ENCODE measurements at regions not wholly inside any gene's neighbourhood (a gene's known extent, or its start where the extent isn't known, plus 50 kb on each side); places are given as distances from the start of the nearest gene placed in this dataset.

DNA sequence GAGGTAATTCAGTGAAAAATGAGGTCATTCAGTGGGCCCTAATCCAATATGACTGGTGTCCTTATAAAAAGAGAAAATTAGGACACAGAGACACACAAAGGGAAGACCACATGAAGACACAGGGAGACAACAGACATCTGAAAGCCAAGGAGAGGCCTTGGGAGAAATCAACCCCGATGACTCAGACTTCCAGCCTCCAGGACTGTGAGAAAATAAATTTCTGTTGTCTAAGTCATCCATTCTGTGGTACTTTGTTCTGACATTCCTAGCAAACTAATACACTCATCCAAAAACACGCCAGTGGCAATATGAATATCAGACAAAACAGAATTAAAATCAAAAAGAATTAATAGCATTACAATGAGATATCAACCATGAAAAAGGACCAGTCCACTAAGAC is 303.7 kb downstream of the SS18 start:
- no peaks in the 10 kb centered on the region for H3K27me3 ChIP-seq (ENCODE audit: insufficient read depth, low read length, poor library complexity, severe bottlenecking)
- H3K79me2 ChIP-seq (ENCODE audit: insufficient read depth, low read length) = no peaks in the 10 kb centered on the region
- no peak for TF ChIP-seq CTCF (conservative IDR thresholded peaks at IDR 0.05; ENCODE audit: low read length)
- no peak for TF ChIP-seq EZH2phosphoT487 (IDR thresholded peaks at IDR 0.05; ENCODE audit: borderline replicate concordance)
- no peaks in the 10 kb centered on the region for H3K9me3 ChIP-seq (ENCODE audit: insufficient read depth, low read depth, low read length)
- H4K20me1 ChIP-seq (ENCODE audit: insufficient read depth, low read length, poor library complexity, severe bottlenecking) = no peaks in the 10 kb centered on the region
- no peaks in the 10 kb centered on the region for H3K9me2 ChIP-seq (replicated peaks; ENCODE audit: low read depth, low read length)
- no peak overlapping the region for H3K4me3 ChIP-seq (ENCODE audit: low read length, poor library complexity, severe bottlenecking)
- no peak overlapping the region for H3K9ac ChIP-seq (ENCODE audit: low read depth, low read length, poor library complexity, severe bottlenecking)
- no peaks in the 10 kb centered on the region for H3F3A ChIP-seq (ENCODE audit: low read depth)
- no peak overlapping the region for H2AFZ ChIP-seq (ENCODE audit: low read length)
- H3K4me1 ChIP-seq (ENCODE audit: insufficient read depth, low read length, poor library complexity, severe bottlenecking) = no peaks in the 10 kb centered on the region
- no peak overlapping the region for H3K4me2 ChIP-seq (ENCODE audit: low read depth, low read length, poor library complexity, severe bottlenecking)
- H3K36me3 ChIP-seq (ENCODE audit: insufficient read depth, low read length) = no peaks in the 10 kb centered on the region

- no peak overlapping the region for H2AFZ ChIP-seq (ENCODE audit: low read length)
- H3K4me2 ChIP-seq (ENCODE audit: low read depth, low read length, poor library complexity, severe bottlenecking) = no peak overlapping the region
- H3K36me3 ChIP-seq (ENCODE audit: insufficient read depth, low read length) = no peaks in the 10 kb centered on the region
Measured at GRCh38 chr18:25780105-25780504, 310.3 kb downstream of the SS18 start.

DNA sequence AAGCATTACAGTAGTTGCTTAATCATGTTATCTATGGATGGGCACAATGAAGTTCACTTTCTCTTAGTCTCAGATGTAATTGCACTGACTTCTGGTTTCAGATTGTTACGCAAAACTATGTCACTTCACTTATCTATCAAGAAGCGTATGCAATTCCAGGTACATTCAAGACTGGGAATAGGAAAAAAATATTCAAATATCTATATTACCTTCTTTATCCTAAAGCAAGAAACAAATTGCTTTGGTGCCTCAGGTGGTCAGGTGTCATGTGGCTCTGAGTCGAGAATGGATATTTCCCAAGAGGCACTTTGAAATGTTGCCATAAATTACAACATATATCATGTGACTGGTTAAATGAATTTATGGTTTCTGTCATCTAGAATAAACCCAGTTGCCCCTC is 318.6 kb downstream of the SS18 start:
- H2AFZ ChIP-seq (ENCODE audit: low read length) = no peak overlapping the region
- no peaks in the 10 kb centered on the region for H3K9me3 ChIP-seq (ENCODE audit: insufficient read depth, low read depth, low read length)
- H3K9ac ChIP-seq (ENCODE audit: low read depth, low read length, poor library complexity, severe bottlenecking) = no peak overlapping the region
- H3K4me1 ChIP-seq (ENCODE audit: insufficient read depth, low read length, poor library complexity, severe bottlenecking) = no peaks in the 10 kb centered on the region
- H3K9me2 ChIP-seq (replicated peaks; ENCODE audit: low read depth, low read length) = no peaks in the 10 kb centered on the region; the same call in 1 of the 2 replicates
- no peak overlapping the region for H3K4me2 ChIP-seq (ENCODE audit: low read depth, low read length, poor library complexity, severe bottlenecking)
- peaks cover 3% of the 10 kb centered on the region for H3K27me3 ChIP-seq (ENCODE audit: insufficient read depth, low read length, poor library complexity, severe bottlenecking)
- H3K79me2 ChIP-seq (ENCODE audit: insufficient read depth, low read length) = no peaks in the 10 kb centered on the region
- no peaks in the 10 kb centered on the region for H3K36me3 ChIP-seq (ENCODE audit: insufficient read depth, low read length)
- H3F3A ChIP-seq (ENCODE audit: low read depth) = no peaks in the 10 kb centered on the region
- H3K4me3 ChIP-seq (ENCODE audit: low read length, poor library complexity, severe bottlenecking) = no peak overlapping the region
- TF ChIP-seq CTCF (conservative IDR thresholded peaks at IDR 0.05; ENCODE audit: low read length) = no peak
- TF ChIP-seq EZH2phosphoT487 (IDR thresholded peaks at IDR 0.05; ENCODE audit: borderline replicate concordance) = no peak
- no peaks in the 10 kb centered on the region for H4K20me1 ChIP-seq (ENCODE audit: insufficient read depth, low read length, poor library complexity, severe bottlenecking)

More at GRCh38 chr18:25780105-25780504, 310.3 kb downstream of the SS18 start:
- H3K27me3 ChIP-seq (ENCODE audit: insufficient read depth, low read length, poor library complexity, severe bottlenecking) = no peaks in the 10 kb centered on the region
- no peak overlapping the region for H3K4me3 ChIP-seq (ENCODE audit: low read length, poor library complexity, severe bottlenecking)
- TF ChIP-seq EZH2phosphoT487 (IDR thresholded peaks at IDR 0.05; ENCODE audit: borderline replicate concordance) (no peak), CTCF (conservative IDR thresholded peaks at IDR 0.05; ENCODE audit: low read length) (no peak)
- no peak overlapping the region for H3K9ac ChIP-seq (ENCODE audit: low read depth, low read length, poor library complexity, severe bottlenecking)
- no peaks in the 10 kb centered on the region for H3F3A ChIP-seq (ENCODE audit: low read depth)
- H3K4me1 ChIP-seq (ENCODE audit: insufficient read depth, low read length, poor library complexity, severe bottlenecking) = no peaks in the 10 kb centered on the region
- H3K9me3 ChIP-seq (ENCODE audit: insufficient read depth, low read depth, low read length) = no peaks in the 10 kb centered on the region
- H3K9me2 ChIP-seq (replicated peaks; ENCODE audit: low read depth, low read length) = no peaks in the 10 kb centered on the region; the same call in 1 of the 2 replicates
- H4K20me1 ChIP-seq (ENCODE audit: insufficient read depth, low read length, poor library complexity, severe bottlenecking) = no peaks in the 10 kb centered on the region
- no peaks in the 10 kb centered on the region for H3K79me2 ChIP-seq (ENCODE audit: insufficient read depth, low read length)

Data from Loucy (cell line).